Breast epithelium (tissue), 4 donors: ENCODE measurements at regions not wholly inside any gene's neighbourhood (a gene's known extent, or its start where the extent isn't known, plus 50 kb on each side); places are given as distances from the start of the nearest gene placed in this dataset.

Source experiments
- DNase-seq, 2 donors: peaks; one replicate each; pipeline ENCODE4 v3.0.0-alpha.2; 2019; ENCODE audit warnings: low spot score in 2 of 2
- H3K27ac ChIP-seq, 2 donors: fragments of 200-600 bp; sonication (generic) in 1 of 2; one replicate each; pipeline ENCODE4 v1.5.1; 2016 to 2019; ENCODE audit warnings: mild to moderate bottlenecking in 1 of 2
- H3K27me3 ChIP-seq, 2 donors: fragments of 200-600 bp; sonication (generic) in 1 of 2; one replicate each; pipeline versions ENCODE4 v1.5.1 to v1.6.0; 2017 to 2019; ENCODE audit warnings: control low read depth in 1 of 2, mild to moderate bottlenecking in 1 of 2
- H3K36me3 ChIP-seq: fragments of 200-600 bp; one replicate; pipeline ENCODE4 v1.5.1; 2019
- H3K4me1 ChIP-seq, 2 donors: fragments of 200-600 bp; sonication (generic); one replicate each; pipeline ENCODE4 v1.5.1; 2016 to 2019; ENCODE audit warnings: control low read depth in 1 of 2
- H3K4me3 ChIP-seq, 3 donors: fragments of 200-600 bp; sonication (generic); 1 replicate in 2 of 3; 2 replicates in 1 of 3; pipeline ENCODE4 v1.5.1; 2016 to 2019; ENCODE audit warnings: mild to moderate bottlenecking in 3 of 3, moderate library complexity in 2 of 3
- H3K9me3 ChIP-seq, 2 donors: fragments of 200-600 bp; sonication (generic) in 1 of 2; one replicate each; pipeline ENCODE4 v1.5.1; 2016 to 2019; ENCODE audit warnings: control low read depth in 1 of 2
- CTCF ChIP-seq, 3 donors: fragments of 450-650 bp; IDR thresholded peaks; one replicate each; pipeline ENCODE4 v1.5.1; 2016 to 2017; ENCODE audit warnings: antibody characterized with exemption in 3 of 3, mild to moderate bottlenecking in 3 of 3, moderate library complexity in 3 of 3
- POLR2A ChIP-seq: fragments of 450-650 bp; IDR thresholded peaks from one replicate; pipeline ENCODE4 v1.6.1; 2016; ENCODE audit warnings: antibody characterized with exemption, mild to moderate bottlenecking, moderate library complexity
- POLR2AphosphoS5 ChIP-seq, 3 donors: sonication (generic); formaldehyde crosslinking; IDR thresholded peaks; one replicate each; pipeline ENCODE4 v1.6.1; 2017; ENCODE audit warnings: antibody characterized with exemption in 3 of 3
- intact Hi-C: fragments of 100-400 bp; cut with DNase I; formaldehyde crosslinking; loops from one replicate; pipeline ENCODE4 v1.15.1; 2023; ENCODE audit warnings: low total_unique reads

- H3K9me3 ChIP-seq: no peaks in the 10 kb centered on the region
- H3K36me3 ChIP-seq: no peaks in the 10 kb centered on the region
- H3K4me3 ChIP-seq: no peak overlapping the region
- no peaks in the 10 kb centered on the region for H3K27me3 ChIP-seq
- TF ChIP-seq POLR2AphosphoS5 (IDR thresholded peaks at IDR 0.05) (no peak), POLR2A (no peak), CTCF (IDR thresholded peaks at IDR 0.05) (no peak)
- intact Hi-C loops: no loop called here
- no peak overlapping the region for H3K27ac ChIP-seq
- no peaks in the 10 kb centered on the region for H3K4me1 ChIP-seq
- DNase-seq: no peak
These were observed 68.6 kb upstream of the COG2 start for GRCh38 chr1:230573658-230574057.

GRCh38 chr1:230572121-230573105, 69.9 kb upstream of the COG2 start:
- Histone ChIP-seq H3K4me1 (no peaks in the 10 kb centered on the region), H3K9me3 (no peaks in the 10 kb centered on the region), H3K4me3 (no peak overlapping the region), H3K27me3 (no peaks in the 10 kb centered on the region), H3K27ac (peak overlapping the region in 1 of 2 donors; percentile 5), H3K36me3 (no peaks in the 10 kb centered on the region)
- intact Hi-C loops: no loop called here
- TF ChIP-seq CTCF (IDR thresholded peaks at IDR 0.05) (no peak), POLR2AphosphoS5 (IDR thresholded peaks at IDR 0.05) (no peak), POLR2A (no peak)
- no peak for DNase-seq

- Histone ChIP-seq H3K27me3 (no peaks in the 10 kb centered on the region), H3K4me1 (no peaks in the 10 kb centered on the region), H3K27ac (no peak overlapping the region), H3K9me3 (no peaks in the 10 kb centered on the region), H3K36me3 (no peaks in the 10 kb centered on the region), H3K4me3 (no peak overlapping the region)
- DNase-seq: no peak
- TF ChIP-seq POLR2A (no peak), CTCF (IDR thresholded peaks at IDR 0.05) (no peak), POLR2AphosphoS5 (IDR thresholded peaks at IDR 0.05) (no peak)
- intact Hi-C loops: no loop called here
These were observed 71.4 kb upstream of the COG2 start for GRCh38 chr1:230570724-230571360.

DNA sequence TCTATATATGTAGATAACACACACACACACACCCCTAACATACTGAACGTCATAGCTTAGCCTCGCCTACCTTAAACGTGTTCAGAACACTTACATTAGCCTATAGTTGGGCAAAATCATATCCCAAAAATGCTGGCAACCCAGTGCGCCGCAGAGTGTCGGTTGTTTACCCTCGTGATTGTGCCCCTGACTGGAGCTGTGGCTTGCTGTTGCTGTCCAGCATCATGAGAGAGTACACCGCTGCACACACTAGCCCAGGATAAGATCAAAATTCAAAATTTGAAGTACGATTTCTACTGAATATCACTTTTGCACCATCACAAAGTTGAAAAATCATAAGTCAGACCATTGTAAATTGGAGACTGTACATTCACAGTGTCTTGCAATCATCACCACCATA, 73.1 kb upstream of the COG2 start:
- no peak overlapping the region for H3K4me3 ChIP-seq
- intact Hi-C loops: no loop called here
- no peak overlapping the region for H3K27ac ChIP-seq
- no peaks in the 10 kb centered on the region for H3K4me1 ChIP-seq
- H3K36me3 ChIP-seq: no peaks in the 10 kb centered on the region
- H3K9me3 ChIP-seq: no peaks in the 10 kb centered on the region
- TF ChIP-seq CTCF (IDR thresholded peaks at IDR 0.05) (no peak), POLR2A (no peak), POLR2AphosphoS5 (IDR thresholded peaks at IDR 0.05) (no peak)
- no peak for DNase-seq
- peaks cover 0 to 4% of the 10 kb centered on the region in 2 donors for H3K27me3 ChIP-seq

GRCh38 chr1:230568676-230569075, 73.6 kb upstream of the COG2 start:
- Histone ChIP-seq H3K4me3 (no peak overlapping the region), H3K27me3 (peaks cover 0 to 4% of the 10 kb centered on the region in 2 donors), H3K27ac (no peak overlapping the region), H3K4me1 (no peaks in the 10 kb centered on the region), H3K36me3 (no peaks in the 10 kb centered on the region), H3K9me3 (no peaks in the 10 kb centered on the region)
- DNase-seq: no peak
- intact Hi-C loops: no loop called here
- no peak for TF ChIP-seq POLR2AphosphoS5 (IDR thresholded peaks at IDR 0.05)
- no peak for TF ChIP-seq POLR2A
- TF ChIP-seq CTCF (IDR thresholded peaks at IDR 0.05): no peak
